SK-N-SH (cell line): ENCODE measurements at regions not wholly inside any gene's neighbourhood (a gene's known extent, or its start where the extent isn't known, plus 50 kb on each side); places are given as distances from the start of the nearest gene placed in this dataset.

ENCODE experiments used
- CTCF ChIA-PET: fragments of 300-600, 350-600 bp; formaldehyde crosslinking; extraction: SDS; loops from one replicate; lab custom pipeline; 2021; lab: Yijun Ruan, JAX
- POLR2A ChIA-PET: fragments of 350-600 bp; sonication (Branson Sonifier 250); formaldehyde crosslinking; extraction: SDS; loops from one replicate; lab custom pipeline; 2020; ENCODE audit warnings: antibody characterized with exemption, inconsistent platforms; lab: Yijun Ruan, JAX
- DNase-seq: peaks from one replicate; pipeline ENCODE4 v3.0.0; 2012
- H2AFZ ChIP-seq: fragments of 200-600 bp; sonication (generic); 2 replicates; pipeline ENCODE4 v1.8.1; 2016; ENCODE audit warnings: antibody characterized with exemption, mild to moderate bottlenecking, low read depth
- H3F3A ChIP-seq: fragments of 200-600 bp; sonication (generic); replicated peaks from 2 replicates; pipeline ENCODE3; 2016; ENCODE audit warnings: antibody characterized with exemption, mild to moderate bottlenecking; ENCODE audit not compliant: insufficient read depth
- H3K27ac ChIP-seq, 2 experiments: fragments of 200-500 bp in 1 of 2; fragments of 200-600 bp in 1 of 2; sonication (Bioruptor generic) in 1 of 2; sonication (generic), shearing (Covaris generic) in 1 of 2; 2 replicates each; pipeline versions ENCODE4 v1.5.1 to v1.6.1; 2014 to 2016; ENCODE audit warnings: low read depth in 2 of 2, inconsistent platforms in 1 of 2, low read length in 1 of 2, mild to moderate bottlenecking in 1 of 2, mixed read lengths in 1 of 2
- H3K27me3 ChIP-seq: fragments of 200-600 bp; sonication (generic), shearing (Covaris generic); 2 replicates; pipeline ENCODE4 v1.6.1; 2016; ENCODE audit warnings: mixed run types; ENCODE audit not compliant: insufficient read depth
- H3K36me3 ChIP-seq, 2 experiments: fragments of 200-500 bp in 1 of 2; fragments of 200-600 bp in 1 of 2; sonication (Bioruptor generic) in 1 of 2; sonication (generic) in 1 of 2; replicated peaks in 1 of 2; 2 replicates each; pipeline versions ENCODE3 to v1.5.1; 2014 to 2016; ENCODE audit warnings: low read length in 1 of 2, mild to moderate bottlenecking in 1 of 2; ENCODE audit not compliant: insufficient read depth in 2 of 2, control insufficient read depth in 1 of 2
- H3K4me1 ChIP-seq, 2 experiments: fragments of 200-500 bp in 1 of 2; fragments of 200-600 bp in 1 of 2; sonication (Bioruptor generic) in 1 of 2; sonication (generic), shearing (Covaris generic) in 1 of 2; 2 replicates each; pipeline versions ENCODE4 v1.5.1 to v1.6.1; 2014 to 2016; ENCODE audit warnings: low read depth in 1 of 2, low read length in 1 of 2, mixed run types in 1 of 2; ENCODE audit not compliant: insufficient read depth in 2 of 2, control insufficient read depth in 1 of 2
- H3K4me2 ChIP-seq: fragments of 200-600 bp; sonication (generic), shearing (Covaris generic); 2 replicates; pipeline ENCODE4 v1.6.1; 2017; ENCODE audit warnings: mixed run types
- H3K4me3 ChIP-seq, 2 experiments: fragments of 200-500 bp in 1 of 2; fragments of 200-600 bp in 1 of 2; sonication (Bioruptor generic) in 1 of 2; sonication (generic), shearing (Covaris generic) in 1 of 2; 2 replicates each; pipeline versions ENCODE4 v1.5.1 to v1.8.1; 2014 to 2016; ENCODE audit warnings: low read depth in 2 of 2, inconsistent platforms in 1 of 2, low read length in 1 of 2, mild to moderate bottlenecking in 1 of 2, mixed read lengths in 1 of 2, moderate library complexity in 1 of 2
- H3K79me2 ChIP-seq: fragments of 200-600 bp; sonication (generic); 2 replicates; pipeline ENCODE4 v1.8.1; 2017; ENCODE audit warnings: mild to moderate bottlenecking; ENCODE audit not compliant: insufficient read depth
- H3K9ac ChIP-seq: fragments of 200-600 bp; sonication (generic); 2 replicates; pipeline ENCODE4 v1.6.1; 2017; ENCODE audit warnings: mixed run types
- H3K9me2 ChIP-seq: fragments of 200-600 bp; sonication (generic); 2 replicates; pipeline ENCODE4 v1.6.1; 2017; ENCODE audit warnings: mixed run types
- H3K9me3 ChIP-seq: fragments of 200-600 bp; sonication (generic); 2 replicates; pipeline ENCODE4 v1.6.1; 2017; ENCODE audit warnings: mixed run types, mild to moderate bottlenecking, moderate library complexity
- H4K20me1 ChIP-seq: fragments of 200-600 bp; sonication (generic); 2 replicates; pipeline ENCODE4 v1.6.1; 2017; ENCODE audit warnings: mild to moderate bottlenecking, mixed run types; ENCODE audit not compliant: insufficient read depth
- ELF1 ChIP-seq: IDR thresholded peaks from 2 replicates; pipeline ENCODE4 v1.4.0; 2012
- EP300 ChIP-seq, 2 experiments: IDR thresholded peaks; 2 replicates each; pipeline versions ENCODE4 v1.4.0 to v1.6.1; 2012; ENCODE audit warnings: borderline replicate concordance in 1 of 2, low read depth in 1 of 2, low read length in 1 of 2
- EZH2phosphoT487 ChIP-seq: fragments of 200-600 bp; sonication (generic); IDR thresholded peaks from 2 replicates; pipeline ENCODE4 v1.6.1; 2017; ENCODE audit warnings: low read depth, mixed run types, mild to moderate bottlenecking, antibody characterized with exemption, moderate library complexity, borderline replicate concordance
- FOXJ3 ChIP-seq: sonication (generic); formaldehyde crosslinking; IDR thresholded peaks from 2 replicates; pipeline ENCODE4 v1.5.1; 2020; ENCODE audit warnings: mild to moderate bottlenecking, missing genetic modification reagents
- FOXM1 ChIP-seq: IDR thresholded peaks from 2 replicates; pipeline ENCODE4 v1.4.0; 2012; ENCODE audit warnings: low read depth, mild to moderate bottlenecking
- GATA2 ChIP-seq: sonication (generic); formaldehyde crosslinking; IDR thresholded peaks from 2 replicates; pipeline ENCODE4 v1.5.0; 2020; ENCODE audit warnings: mild to moderate bottlenecking, missing genetic modification reagents
- MAX ChIP-seq: IDR thresholded peaks from 2 replicates; pipeline ENCODE4 v1.4.0; 2012; ENCODE audit warnings: low read depth
- MEF2A ChIP-seq: IDR thresholded peaks from 2 replicates; pipeline ENCODE4 v1.4.0; 2012; ENCODE audit warnings: low read depth, borderline replicate concordance
- MXI1 ChIP-seq: IDR thresholded peaks from 2 replicates; pipeline ENCODE4 v1.6.1; 2012; ENCODE audit warnings: mild to moderate bottlenecking, low read depth, low read length, improper control_type of control experiment
- NRF1 ChIP-seq: IDR thresholded peaks from 2 replicates; pipeline ENCODE4 v1.6.1; 2012; ENCODE audit warnings: low read depth, mild to moderate bottlenecking, low read length
- POLR2AphosphoS5 ChIP-seq: IDR thresholded peaks from 2 replicates; pipeline ENCODE4 v1.6.1; 2012; ENCODE audit warnings: low read depth, low read length
- RFX5 ChIP-seq: IDR thresholded peaks from 2 replicates; pipeline ENCODE4 v1.6.1; 2012; ENCODE audit warnings: mild to moderate bottlenecking, improper control_type of control experiment, low read length
- RXRA ChIP-seq: IDR thresholded peaks from 2 replicates; pipeline ENCODE4 v1.4.0; 2012; ENCODE audit warnings: low read depth, mild to moderate bottlenecking, borderline replicate concordance
- SIN3A ChIP-seq: IDR thresholded peaks from 2 replicates; pipeline ENCODE4 v1.6.1; 2012; ENCODE audit warnings: low read depth, mild to moderate bottlenecking, low read length, moderate library complexity, borderline replicate concordance
- TCF12 ChIP-seq: IDR thresholded peaks from 2 replicates; pipeline ENCODE4 v1.4.0; 2012
- TEAD4 ChIP-seq: IDR thresholded peaks from 2 replicates; pipeline ENCODE4 v1.4.0; 2012; ENCODE audit warnings: mild to moderate bottlenecking, borderline replicate concordance; ENCODE audit not compliant: insufficient read depth
- WGBS: methylation state at CpG from one replicate; pipeline ENCODE4 v1.1.6; 2017; ENCODE audit warnings: low lambda C conversion rate; 5-methylcytosine and 5-hydroxymethylcytosine counted together
- TF ChIP-seq, protein P1 (sequence below): IDR thresholded peaks from 2 replicates; pipeline ENCODE4 v1.4.0; 2012; ENCODE audit warnings: low read depth, borderline replicate concordance

DNA sequence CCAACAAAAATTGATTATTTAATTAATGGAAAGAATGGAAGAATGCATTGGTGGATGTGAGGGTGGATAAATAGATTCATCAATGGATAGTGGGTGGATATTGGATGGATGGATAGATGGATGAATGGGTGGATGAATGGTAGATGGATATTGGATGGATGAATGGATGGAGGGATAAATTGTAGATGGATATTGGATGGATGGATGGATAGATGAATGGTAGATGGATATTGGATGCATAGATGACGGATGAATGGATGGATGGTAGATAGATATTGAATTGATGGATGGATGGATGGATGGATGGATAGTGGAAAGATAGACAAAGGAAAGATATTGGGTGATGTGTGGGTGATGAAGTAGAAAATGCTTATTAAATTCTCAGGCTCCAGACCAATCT lies 123.6 kb upstream of the KAZN start:
- H3F3A ChIP-seq: no peaks in the 10 kb centered on the region
- H3K4me1 ChIP-seq: no peaks in the 10 kb centered on the region

GRCh38 chr1:14476170-14476955 lies 122.1 kb upstream of the KAZN start:
- Histone ChIP-seq H4K20me1 (no peaks in the 10 kb centered on the region), H3K4me1 (no peaks in the 10 kb centered on the region), H3K27ac (no peak overlapping the region), H3K4me2 (no peak overlapping the region), H3F3A (no peaks in the 10 kb centered on the region), H2AFZ (no peak overlapping the region), H3K9ac (no peak overlapping the region), H3K36me3 (no peaks in the 10 kb centered on the region), H3K79me2 (no peaks in the 10 kb centered on the region), H3K9me2 (no peaks in the 10 kb centered on the region), H3K27me3 (no peaks in the 10 kb centered on the region), H3K9me3 (no peaks in the 10 kb centered on the region), H3K4me3 (no peak overlapping the region)
- POLR2A ChIA-PET: no interaction called here
- 21% methylated on average over 8 of the region's 8 CpGs for WGBS
- TF ChIP-seq EZH2phosphoT487 (no peak), MEF2A (no peak), POLR2AphosphoS5 (no peak), RXRA (no peak), MAX (no peak), EP300 (IDR thresholded peaks at IDR 0.05; ENCODE audit: borderline replicate concordance in 1 of 2, low read depth in 1 of 2, low read length in 1 of 2) (no peak), RFX5 (no peak), GATA2 (CRISPR knock-in tag) (no peak), ELF1 (no peak), TCF12 (no peak), MXI1 (no peak), SIN3A (no peak), NRF1 (no peak), TEAD4 (no peak), FOXM1 (no peak)
- TF ChIP-seq, protein P1, sequence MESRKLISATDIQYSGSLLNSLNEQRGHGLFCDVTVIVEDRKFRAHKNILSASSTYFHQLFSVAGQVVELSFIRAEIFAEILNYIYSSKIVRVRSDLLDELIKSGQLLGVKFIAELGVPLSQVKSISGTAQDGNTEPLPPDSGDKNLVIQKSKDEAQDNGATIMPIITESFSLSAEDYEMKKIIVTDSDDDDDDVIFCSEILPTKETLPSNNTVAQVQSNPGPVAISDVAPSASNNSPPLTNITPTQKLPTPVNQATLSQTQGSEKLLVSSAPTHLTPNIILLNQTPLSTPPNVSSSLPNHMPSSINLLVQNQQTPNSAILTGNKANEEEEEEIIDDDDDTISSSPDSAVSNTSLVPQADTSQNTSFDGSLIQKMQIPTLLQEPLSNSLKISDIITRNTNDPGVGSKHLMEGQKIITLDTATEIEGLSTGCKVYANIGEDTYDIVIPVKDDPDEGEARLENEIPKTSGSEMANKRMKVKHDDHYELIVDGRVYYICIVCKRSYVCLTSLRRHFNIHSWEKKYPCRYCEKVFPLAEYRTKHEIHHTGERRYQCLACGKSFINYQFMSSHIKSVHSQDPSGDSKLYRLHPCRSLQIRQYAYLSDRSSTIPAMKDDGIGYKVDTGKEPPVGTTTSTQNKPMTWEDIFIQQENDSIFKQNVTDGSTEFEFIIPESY: no peak
- no peak for DNase-seq
- CTCF ChIA-PET: no interaction called here

More for the DNA sequence above, 123.6 kb upstream of the KAZN start:
- H2AFZ ChIP-seq: no peak overlapping the region
- H3K79me2 ChIP-seq: no peaks in the 10 kb centered on the region
- DNase-seq: no peak
- ChIA-PET CTCF (no interaction called here), POLR2A (no interaction called here)
- no peak overlapping the region for H3K9ac ChIP-seq
- H3K9me2 ChIP-seq: no peaks in the 10 kb centered on the region
- no peaks in the 10 kb centered on the region for H3K36me3 ChIP-seq
- H4K20me1 ChIP-seq: no peaks in the 10 kb centered on the region
- H3K4me3 ChIP-seq: no peak overlapping the region
- 0 out of 2 replicates have a peak, but pooled peaks cover 2% of the 10 kb centered on the region for H3K9me3 ChIP-seq
- no peaks in the 10 kb centered on the region for H3K27me3 ChIP-seq
- no peak overlapping the region for H3K4me2 ChIP-seq
- no peak for TF ChIP-seq FOXJ3 (CRISPR knock-in tag)
- 5% methylated on average over 1 of the region's 1 CpG for WGBS
- H3K27ac ChIP-seq: no peak overlapping the region
